SK-MEL-5 (cell line): ENCODE measurements at regions not wholly inside any gene's neighbourhood (a gene's known extent, or its start where the extent isn't known, plus 50 kb on each side); places are given as distances from the start of the nearest gene placed in this dataset.
"Not testable (repeated sequence)": the region's sequence is repeated elsewhere in the genome, so short reads cannot be mapped to it uniquely, and the experiment has no call there.

Experiments
- DNase-seq: peaks from one replicate; pipeline ENCODE4 v3.0.0-alpha.2; 2016; ENCODE audit warnings: low read depth, low spot score
- in situ Hi-C: cut with HindIII; loops from 2 replicates; pipeline ENCODE4 v1.10.0; 2016; ENCODE audit warnings: low sequenced_read_pairs, high pct_unique_total_duplicates, low pct_unique_long_range_greater_than_20kb

GRCh38 chr4:144799486-144799885 is 153.5 kb downstream of the HHIP start:
- no peak for DNase-seq
- in situ Hi-C loops = no loop called here

- no peak for DNase-seq
- in situ Hi-C loops = no loop called here
Measured at GRCh38 chr4:144801731-144802130, 155.8 kb downstream of the HHIP start.

- no peak for DNase-seq
Measured at GRCh38 chr4:144808034-144808433, 162.1 kb downstream of the HHIP start.

GRCh38 chr4:144809056-144809640 is 163.2 kb downstream of the HHIP start:
- DNase-seq = no peak
- in situ Hi-C loops = no loop called here

More at GRCh38 chr4:144808034-144808433, 162.1 kb downstream of the HHIP start:
- in situ Hi-C loops = no loop called here

GRCh38 chr4:144816668-144817067 is 170.7 kb downstream of the HHIP start:
- in situ Hi-C loops = no loop called here

GRCh38 chr4:144817081-144817480 is 171.1 kb downstream of the HHIP start:
- in situ Hi-C loops = no loop called here
- DNase-seq = no peak

More at GRCh38 chr4:144816668-144817067, 170.7 kb downstream of the HHIP start:
- DNase-seq = no peak

GRCh38 chr4:144818136-144818535 is 172.2 kb downstream of the HHIP start:
- DNase-seq = no peak
- in situ Hi-C loops = no loop called here

GRCh38 chr4:144819591-144819990 is 173.6 kb downstream of the HHIP start:
- in situ Hi-C loops = no loop called here
- no peak for DNase-seq

- in situ Hi-C loops = no loop called here
- DNase-seq = peak; percentile 22
Measured at GRCh38 chr4:144820011-144820727, 174.2 kb downstream of the HHIP start.

- no peak for DNase-seq
- in situ Hi-C loops = no loop called here
Measured at GRCh38 chr4:144820728-144821085, 174.8 kb downstream of the HHIP start.

- in situ Hi-C loops = no loop called here
- no peak for DNase-seq
Measured at GRCh38 chr4:144831971-144832370, 186.0 kb downstream of the HHIP start.

GRCh38 chr4:144845411-144845810 is 199.5 kb downstream of the HHIP start:
- no peak for DNase-seq
- in situ Hi-C loops = no loop called here

GRCh38 chr4:144851948-144852347 is 206.0 kb downstream of the HHIP start:
- in situ Hi-C loops = no loop called here
- no peak for DNase-seq

GRCh38 chr4:144861471-144861870 is 215.5 kb downstream of the HHIP start:
- in situ Hi-C loops = no loop called here
- no peak for DNase-seq

- in situ Hi-C loops = no loop called here
- DNase-seq = no peak
Measured at GRCh38 chr4:144862210-144862609, 216.3 kb downstream of the HHIP start.

- in situ Hi-C loops, DNase-seq: not testable (repeated sequence)
Measured at GRCh38 chr4:144864891-144865290, 218.9 kb downstream of the HHIP start.

GRCh38 chr4:144868309-144868708 is 222.4 kb downstream of the HHIP start:
- no peak for DNase-seq
- in situ Hi-C loops = no loop called here

- no peak for DNase-seq
- in situ Hi-C loops = no loop called here
Measured at GRCh38 chr4:144872508-144873225, 225.3 kb downstream of the ANAPC10 start.
